Stimulated activated CD4-positive, alpha-beta T cell treated with anti-CD3 and anti-CD28 coated beads, Interleukin-15, amount 100 ng/mL, for 24 hours (primary cell): ENCODE measurements at regions not wholly inside any gene's neighbourhood (a gene's known extent, or its start where the extent isn't known, plus 50 kb on each side); places are given as distances from the start of the nearest gene placed in this dataset.

ENCODE experiments used
- DNase-seq: peaks from one replicate; pipeline ENCODE4 v3.0.0-alpha.2; 2020

DNA sequence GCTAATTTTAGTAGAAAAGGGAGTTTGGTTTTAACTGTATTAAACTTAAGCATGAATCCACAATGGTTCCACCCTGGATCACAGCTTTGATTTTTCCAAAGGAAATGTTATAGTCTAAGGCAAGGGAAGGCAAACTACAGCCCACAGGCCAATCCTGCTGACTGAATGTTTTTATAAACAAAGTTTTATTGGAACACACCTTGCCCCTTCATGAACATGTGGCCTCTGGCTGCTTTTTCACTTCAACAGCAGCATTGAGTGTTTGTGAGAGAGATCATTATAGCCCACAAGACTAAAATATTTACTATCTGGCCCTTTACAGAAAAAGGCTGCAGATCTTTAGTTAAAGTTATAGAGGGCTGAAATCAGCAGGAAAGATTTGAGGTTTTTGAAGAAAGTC is 198.7 kb downstream of the IRS2 start:
- no peak for DNase-seq

DNA sequence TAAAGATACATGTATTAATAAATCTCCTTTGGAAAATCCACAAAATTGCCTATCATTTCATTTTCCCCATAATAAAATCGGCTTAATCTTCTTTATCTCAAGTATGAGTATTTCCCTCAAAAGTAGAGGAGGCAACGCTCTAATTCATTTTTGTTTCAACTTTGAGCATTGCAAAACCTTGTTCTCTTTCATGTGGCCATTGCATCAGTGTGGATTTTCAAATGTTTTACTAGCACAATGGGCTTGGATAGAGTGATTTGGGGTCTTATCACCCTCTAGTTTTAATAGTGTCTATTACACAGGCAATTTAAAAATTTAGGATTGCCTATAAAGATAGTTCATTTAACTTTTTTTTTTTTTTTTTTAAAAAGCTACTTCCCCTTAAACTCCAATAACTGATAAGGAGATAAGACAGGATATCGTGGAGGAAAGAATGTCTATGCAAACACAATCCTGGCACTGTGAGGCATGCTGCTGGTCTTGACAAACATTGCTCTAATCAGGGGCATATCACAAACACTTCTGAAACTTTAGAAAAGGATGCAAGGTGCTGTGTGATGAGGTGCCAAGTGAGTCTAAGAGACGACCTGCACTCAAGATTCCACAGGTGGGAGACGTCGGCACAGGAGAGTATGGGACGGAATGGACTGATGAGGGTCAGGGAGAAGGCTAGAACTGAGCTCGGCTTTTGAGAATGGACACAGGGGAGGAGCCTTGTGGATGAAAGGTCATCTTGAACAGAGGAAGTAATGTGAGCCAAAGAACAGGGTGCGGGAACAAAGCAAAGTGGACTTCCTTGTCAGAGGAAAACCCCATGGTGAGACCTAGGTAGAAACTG is 199.7 kb downstream of the IRS2 start:
- no peak for DNase-seq

DNA sequence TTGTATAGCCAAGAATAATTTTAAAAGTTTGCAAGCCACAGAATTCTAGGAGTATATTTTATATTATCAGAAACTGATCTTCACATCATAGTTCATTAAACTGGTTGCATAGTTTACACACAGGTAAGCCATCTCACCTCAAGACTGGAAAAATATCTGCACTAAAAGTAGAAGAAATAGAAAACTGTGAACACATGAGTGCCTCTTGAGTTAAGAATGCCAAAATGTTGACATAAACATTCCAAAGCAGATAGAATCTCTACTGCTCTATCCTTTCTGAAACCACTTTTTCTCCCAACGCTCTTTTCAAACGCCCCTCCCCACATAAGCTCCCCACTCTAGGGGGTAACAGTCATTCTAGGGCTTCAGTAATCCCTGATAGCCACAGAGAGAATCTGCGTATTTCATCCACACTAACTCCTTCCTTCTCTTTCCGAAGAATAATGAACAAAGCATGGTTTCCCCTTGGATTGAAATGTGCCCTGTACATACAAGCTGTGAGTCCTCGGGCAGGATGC is 201.5 kb downstream of the IRS2 start:
- DNase-seq: no peak

DNA sequence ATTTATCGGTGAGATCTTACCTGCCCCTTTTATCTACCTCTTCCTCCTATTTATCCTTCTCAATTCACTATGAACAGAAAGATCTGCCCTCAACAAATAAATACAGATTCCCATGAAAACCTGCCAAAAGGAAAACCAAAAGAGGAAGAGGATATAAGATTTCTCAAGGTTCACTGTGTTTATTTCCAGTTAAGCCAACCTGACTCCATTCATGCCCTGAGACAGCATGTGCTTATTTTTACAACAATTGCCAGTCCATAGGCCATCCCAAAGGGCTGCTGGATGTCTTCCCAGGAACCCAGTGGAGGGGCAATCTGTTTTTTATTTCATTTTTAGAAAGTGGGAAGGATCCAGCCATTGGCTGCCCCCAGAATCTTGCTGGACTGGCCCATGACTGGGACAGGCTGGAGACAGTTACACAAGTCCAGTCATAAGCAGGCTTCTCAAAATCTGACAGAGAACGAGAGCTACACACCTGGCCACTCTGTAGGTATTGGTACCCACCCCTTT is 209.1 kb downstream of the IRS2 start:
- DNase-seq: no peak

DNA sequence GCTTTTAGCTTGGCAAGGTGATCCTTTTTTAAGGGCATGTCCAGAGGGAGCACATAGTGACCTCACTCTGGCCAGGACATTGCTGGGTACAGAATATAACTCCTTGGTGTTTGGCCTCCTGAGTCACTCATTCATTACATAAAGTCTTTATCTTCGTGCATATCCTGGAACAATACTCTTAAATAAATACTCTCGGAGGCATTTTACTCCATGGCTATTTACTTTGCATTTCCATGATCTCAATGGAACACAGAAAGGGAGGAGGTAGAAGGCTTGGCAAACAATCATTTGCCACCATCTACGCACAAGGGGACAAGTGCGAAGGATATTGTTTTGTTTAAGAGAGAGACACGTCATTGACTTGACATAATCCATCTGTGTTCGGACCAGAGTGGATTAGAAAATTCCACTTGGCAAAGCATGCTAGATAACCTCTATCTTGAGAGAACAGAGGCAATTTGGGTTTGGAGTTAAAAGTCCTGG is 210.0 kb downstream of the IRS2 start:
- DNase-seq: no peak

DNA sequence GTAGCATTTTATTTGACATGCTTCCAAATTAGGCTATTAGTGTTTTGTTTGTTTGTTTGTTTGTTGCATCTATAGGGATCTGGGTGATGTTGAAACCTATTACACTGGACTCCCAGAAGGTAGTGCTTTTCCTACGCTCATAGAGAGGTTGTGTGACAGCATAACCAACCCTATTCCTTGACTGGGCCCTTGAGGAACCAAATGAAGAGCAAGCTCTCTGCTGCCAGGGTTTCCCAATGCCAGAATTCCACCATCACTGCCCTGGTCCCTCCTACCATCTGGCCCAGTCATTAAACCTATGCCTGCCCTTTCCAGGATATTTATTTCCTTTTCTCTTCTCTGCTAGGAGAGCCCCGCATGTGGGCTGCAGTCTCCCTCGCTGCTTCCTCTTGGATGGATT is 210.6 kb downstream of the IRS2 start:
- no peak for DNase-seq

DNA sequence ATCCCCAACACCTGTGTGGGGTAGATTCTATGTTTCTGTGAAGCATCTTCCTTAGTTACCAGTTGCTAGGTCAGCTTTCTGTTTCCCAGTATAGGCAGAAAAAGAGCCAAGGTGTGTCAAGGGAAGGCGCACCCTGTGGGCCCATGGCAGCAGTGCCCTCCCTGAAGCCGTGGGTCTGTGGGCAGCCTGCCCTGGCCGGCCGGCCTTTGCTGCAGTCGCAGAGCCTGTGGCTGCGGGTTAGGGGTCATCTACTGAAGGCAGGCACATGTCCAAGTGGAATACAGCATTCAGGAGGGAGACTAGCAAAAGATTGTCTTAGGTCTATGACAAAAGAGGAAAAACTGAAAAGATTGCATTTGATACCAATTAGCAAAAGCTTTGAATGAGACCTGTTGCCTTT is 214.0 kb downstream of the IRS2 start:
- no peak for DNase-seq

DNA sequence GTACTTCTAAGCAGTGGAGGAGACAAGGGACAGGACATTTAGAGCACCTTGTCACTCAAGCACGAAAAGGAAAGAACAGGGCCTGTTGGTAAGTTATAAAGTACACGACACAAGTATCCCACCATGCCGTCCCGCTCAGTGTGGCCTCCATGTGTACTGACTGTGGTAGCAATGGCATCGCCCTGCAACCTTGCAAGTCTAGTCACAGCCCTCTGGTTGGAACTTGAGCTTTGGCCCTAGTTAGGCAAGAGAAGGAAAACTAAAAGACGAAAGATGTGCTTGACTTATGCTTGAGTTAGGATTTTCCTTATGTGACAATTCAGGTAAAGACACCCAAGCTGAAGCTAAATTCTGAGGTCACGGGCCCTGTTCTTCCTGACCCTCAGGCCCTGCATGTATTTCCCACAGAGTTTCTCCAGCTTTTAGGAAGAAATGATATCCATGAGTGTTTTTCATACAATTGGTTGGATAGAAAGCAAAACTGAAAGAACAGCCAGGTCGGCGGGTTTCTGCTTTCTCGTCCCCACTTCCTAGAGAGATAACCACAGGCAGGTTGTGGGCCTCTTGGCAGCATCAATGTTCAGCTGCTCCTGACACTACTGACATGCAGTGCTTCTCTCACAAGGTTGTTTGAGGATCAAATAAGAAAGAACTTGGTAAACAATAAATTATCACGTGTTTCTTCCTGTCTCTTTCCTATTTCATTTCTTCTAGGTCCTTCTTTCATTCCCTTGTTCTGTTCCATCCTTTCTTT is 216.2 kb downstream of the IRS2 start:
- DNase-seq: peak; percentile 49

DNA sequence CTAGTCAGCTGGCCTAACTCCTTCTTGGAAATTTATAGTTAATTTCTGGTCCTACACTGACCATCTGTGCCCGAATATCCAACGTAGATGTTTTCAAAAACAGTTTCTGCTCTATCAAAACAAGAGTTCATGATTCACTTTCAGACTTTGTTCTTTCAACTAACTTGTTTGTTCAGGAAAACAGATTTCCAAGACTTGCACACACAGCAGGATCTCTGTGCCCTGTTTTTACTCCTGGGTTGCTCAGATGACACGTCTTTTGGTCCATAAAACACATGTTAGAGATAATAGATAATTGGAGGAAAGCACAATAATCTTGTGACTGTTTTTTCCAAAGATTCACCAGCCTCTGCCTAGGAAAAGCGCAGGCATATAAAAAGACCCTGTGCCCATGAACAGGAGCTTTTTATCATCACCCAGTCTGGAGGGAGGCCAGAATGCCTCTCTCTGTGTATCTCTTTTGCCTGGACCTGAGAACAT is 218.0 kb downstream of the IRS2 start:
- no peak for DNase-seq

DNA sequence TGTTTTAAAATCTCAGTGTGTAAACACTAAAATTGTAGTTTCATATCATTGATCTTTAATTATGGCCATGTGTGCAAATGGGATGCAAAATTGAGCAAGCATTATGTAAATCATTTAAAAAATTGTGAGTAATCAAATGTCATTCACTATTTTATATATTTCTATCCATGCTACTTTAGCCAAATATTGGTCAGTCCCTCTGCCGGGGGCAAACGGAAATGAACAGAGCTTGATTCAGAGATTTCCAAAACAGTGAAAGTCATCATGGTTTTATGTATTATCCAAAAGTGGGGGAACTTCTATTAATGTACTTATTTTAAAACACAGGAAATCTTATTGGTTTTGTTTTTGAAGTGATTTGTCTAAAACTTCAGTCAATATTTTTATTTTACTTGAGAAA is 219.1 kb downstream of the IRS2 start:
- DNase-seq: no peak

DNA sequence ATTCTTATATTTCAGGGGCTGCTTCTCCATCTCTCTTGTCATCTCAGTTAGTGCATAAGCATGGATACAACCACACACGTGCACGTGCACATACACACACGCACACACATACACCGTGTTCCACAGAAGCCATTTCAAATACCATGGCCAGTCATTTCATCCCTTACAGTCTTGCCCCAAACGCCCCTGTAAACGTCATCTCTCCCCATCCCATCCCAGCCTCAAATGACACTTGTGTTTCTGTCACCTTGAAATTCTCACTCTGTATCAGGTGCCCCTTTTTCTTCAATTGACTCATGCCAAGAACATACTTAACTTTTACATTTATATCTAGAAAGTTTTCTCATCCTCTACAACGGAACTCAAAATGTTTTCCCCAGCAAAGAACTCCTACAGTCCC is 220.5 kb downstream of the IRS2 start:
- no peak for DNase-seq

DNA sequence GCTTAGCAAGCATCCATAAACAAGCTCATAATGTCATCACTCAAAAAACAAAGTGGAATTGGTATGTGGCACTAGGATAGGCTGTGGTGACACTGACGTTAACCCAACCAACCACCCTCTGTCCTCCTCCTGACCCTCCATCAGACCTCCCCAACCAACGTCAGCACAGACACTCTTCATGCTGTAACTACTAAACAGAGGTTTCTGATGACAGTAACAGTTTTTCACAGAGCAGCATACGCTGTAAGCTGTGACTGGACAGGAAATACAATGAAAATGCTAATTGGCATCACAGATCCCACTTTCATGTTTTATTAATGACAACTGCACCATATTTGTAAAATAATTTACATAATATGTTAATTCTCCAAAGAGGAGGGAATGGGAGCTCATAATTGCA is 238.0 kb downstream of the IRS2 start:
- DNase-seq: no peak

DNA sequence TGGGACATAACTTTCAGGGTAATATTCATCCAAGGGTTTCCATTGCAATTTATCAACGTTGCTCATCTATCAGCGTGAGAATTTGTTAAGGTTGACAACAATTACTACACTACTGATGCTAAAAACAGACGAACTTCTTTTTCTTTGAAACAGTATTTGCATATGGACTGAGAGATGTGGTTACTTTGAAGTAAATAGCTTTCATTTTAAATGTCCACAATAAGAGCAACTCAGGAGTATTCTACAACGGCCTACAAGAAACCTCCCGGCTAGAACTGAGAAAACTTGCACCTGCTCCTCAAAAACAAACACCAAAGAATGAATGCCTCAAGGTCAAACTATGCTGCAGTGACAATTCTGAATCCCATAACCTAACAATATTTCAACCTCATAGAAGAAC is 238.4 kb downstream of the IRS2 start:
- DNase-seq: no peak

DNA sequence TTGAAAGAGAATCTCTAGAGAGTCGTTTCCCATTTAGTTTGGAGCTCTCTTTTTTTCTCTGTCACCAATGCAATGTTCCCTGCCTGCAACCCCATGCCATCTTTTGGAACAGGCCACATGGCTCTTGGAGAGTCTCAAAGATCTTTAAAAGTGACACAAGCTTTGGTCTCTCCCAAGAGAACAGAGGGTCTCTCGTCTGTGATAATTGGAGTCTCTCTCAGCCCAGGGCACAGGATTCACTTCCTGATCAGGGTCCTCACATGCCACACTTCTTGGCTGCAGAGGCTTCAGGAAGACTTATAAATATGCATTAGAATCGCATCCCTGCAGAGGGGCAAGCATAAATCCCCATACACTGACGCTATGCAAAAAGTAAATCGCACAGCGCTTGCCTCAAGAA is 240.5 kb downstream of the IRS2 start:
- DNase-seq: no peak

DNA sequence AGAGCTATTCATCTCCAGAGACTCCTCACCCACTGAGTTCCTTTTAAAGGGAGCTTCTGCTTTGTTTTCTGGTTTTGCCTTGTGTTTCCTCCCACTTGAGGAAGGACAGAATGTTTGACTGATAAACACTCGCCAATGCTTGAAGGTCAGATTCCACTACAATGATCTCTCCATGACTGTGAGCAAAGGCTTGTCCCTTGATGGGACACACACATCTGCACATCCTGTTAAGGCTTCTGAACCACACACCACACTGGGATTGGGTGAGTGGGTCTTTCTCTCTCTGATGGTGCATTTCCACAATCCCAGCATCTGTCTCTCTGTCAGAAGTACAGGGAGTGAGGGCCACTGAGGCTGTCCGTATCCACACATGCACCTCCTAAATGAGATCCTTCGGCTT is 245.3 kb downstream of the IRS2 start:
- DNase-seq: no peak

DNA sequence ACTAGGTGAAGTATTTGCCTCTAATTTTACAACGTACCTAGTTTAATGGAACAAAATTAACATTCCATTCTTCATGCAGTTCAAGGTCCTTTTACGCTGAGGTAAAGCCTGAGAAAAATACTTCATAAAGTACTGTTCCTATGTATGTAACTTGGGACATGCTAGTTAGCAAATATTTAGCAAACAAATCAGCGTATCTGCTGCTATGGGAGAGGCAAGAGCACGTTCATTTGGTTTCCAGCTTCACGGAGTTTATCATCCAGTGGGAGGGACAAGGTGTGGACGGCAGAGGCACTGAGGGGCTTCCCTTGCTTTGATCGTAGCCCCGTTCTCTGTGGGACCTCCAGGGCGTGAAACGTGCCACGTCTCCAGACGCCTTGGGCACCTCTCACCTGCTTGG is 248.8 kb downstream of the IRS2 start:
- no peak for DNase-seq

DNA sequence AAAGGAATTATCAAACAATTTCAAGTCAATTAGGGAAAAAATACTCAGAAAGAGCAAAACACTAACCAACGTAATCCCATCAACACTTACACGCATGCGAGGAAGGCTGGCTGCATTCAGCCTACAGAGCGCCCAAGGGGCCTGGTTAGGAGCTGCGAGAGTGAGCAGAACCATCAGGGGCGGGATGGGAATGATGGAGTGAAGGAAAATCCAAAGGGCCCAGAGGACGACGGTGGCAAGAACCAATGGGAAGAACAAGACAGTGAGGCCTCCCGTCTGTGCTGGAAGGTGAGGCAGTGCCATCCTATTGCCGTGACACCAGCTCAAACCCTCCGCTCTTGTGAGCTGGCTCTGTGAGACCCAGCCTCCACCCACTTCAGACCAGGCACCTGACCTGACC is 253.0 kb downstream of the IRS2 start:
- DNase-seq: no peak

DNA sequence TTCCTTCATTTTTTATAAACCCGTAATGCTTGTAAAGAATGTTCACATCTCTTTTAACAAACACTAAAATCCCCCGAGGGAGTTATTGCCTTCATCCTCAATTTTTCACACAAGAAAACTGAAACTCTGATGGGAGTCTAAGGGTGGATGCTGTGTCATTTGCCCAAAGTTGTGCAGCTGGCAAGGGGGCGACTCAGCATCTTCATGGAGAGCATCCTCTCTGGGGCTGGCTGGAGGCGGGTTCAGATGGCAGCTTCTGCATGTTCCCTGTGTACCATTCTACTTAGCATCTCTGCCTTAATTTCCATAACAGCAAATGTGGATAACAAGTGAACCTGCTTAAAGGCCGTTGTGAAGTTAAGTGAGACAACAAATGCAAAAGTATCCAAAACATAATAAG is 256.4 kb downstream of the IRS2 start:
- DNase-seq: no peak

DNA sequence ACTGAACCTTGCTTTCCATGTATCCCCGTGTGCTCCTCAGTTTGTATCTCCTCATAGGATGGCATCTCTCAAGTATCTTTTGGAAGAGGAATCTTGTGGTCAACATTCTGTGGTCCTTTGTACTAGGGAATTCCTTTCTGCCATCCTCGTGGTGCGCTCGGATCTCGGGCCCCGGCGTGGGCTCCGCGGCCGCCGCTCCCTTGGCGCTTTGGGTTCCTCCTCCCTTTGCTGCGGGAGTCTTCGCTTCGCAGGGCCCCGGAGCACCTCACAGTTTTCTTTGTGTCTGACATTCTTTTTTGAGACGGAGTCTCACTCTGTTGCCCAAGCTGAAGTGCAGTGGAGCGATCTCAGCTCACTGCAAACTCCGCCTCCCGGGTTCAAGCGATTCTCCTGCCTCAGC is 264.7 kb downstream of the IRS2 start:
- DNase-seq: no peak

DNA sequence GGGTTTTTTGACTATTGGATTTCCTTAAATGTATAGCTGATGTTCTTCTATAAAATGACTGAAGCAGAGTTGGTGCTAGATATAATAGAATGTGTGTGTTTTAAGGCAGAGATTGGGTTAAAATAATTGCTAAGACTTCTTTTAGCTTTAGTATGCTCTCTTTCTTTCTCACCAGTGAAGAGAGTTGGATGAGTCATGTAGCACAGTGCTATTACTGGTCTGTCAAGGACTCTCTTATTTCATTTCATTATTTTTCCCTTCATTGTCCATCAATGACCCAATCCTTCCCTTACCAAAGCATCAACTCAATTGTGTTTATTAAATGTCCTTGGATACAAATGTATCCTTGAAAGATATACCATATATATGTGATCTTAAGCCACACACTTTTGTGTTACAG is 268.9 kb downstream of the IRS2 start:
- no peak for DNase-seq

DNA sequence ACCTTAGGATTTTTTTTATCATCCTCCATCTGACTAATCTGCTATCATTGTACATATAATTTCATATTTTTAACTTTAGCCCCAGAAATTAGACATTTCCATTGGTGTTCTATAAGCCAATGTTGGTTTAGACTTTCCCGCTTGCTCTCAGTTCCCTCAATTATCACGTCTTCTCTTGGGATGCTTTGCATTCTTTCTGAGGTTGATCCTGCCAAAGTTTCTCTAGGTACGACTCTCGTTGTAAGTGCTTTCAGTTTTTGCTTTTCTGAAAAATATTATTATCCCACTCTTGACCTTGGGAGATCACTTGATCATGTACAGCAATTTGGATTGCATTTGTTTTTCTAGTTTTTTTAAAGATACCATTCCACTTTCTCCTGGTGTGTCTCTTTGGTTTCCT is 270.2 kb downstream of the IRS2 start:
- DNase-seq: no peak

DNA sequence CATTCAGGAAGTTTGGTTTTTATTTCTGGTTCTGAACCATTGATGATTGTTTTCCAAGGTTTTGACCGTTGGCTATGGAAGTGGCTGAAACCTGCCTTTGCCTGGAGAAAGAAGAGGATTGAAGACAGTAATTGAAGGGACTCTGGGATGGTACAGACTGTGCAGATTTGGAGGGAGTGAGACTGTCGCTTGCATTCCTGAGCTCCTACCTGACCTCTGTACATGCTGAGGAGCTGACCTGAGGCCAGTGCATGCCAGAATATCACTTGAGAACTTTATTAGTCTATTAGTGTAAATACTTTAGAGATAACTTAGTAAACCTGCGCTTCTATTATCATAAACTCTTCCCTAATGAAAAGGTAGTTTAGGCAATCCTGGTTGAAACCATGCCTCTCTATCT is 276.4 kb downstream of the IRS2 start:
- no peak for DNase-seq

DNA sequence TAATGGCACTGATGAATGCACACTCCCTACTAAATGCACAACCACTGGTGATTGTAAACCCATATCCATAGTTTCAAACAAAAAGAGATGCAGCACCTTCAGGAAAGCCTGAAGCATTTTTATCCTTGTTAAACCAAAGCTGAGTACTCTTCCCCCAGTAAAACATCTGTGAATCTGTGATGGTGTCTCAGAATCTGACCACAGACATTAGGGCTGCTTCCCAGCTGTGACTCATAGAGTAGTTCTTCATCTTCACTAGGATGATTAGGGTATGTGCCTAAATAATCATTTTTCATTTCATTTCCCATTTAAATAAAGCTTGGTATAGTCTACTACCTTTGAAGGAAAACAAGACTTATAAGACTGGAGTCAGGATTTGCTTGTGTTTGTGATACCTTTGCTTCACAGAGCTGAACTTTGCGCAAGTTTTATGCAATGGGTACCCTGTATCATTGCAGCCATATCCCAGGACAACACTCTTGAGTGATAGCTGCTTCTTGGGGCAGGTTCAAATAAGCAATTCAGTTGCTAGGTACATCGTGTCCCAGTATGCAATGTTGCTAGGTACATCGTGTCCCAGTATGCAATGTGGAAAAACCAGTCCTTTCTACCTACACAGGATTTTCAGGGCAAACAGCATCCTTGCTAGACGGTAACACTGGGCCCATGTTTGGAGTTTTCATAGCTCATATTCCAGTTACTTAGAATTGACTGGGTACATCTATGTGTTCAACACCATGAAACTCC is 277.1 kb downstream of the IRS2 start:
- no peak for DNase-seq
